ENCODE measurements at regions not wholly inside any gene's neighbourhood (a gene's known extent, or its start where the extent isn't known, plus 50 kb on each side); places are given as distances from the start of the nearest gene placed in this dataset.

GRCh38 chr7:123393623-123394022 lies 140.8 kb downstream of the IQUB start:
- no peaks in the 10 kb centered on the region for H3K9me1 ChIP-seq (replicated peaks; ENCODE audit: control insufficient read depth, extremely low read depth, insufficient read depth, low read length)
- no peak overlapping the region for H3K4me2 ChIP-seq (ENCODE audit: insufficient read depth, low read length)
- FAIRE-seq, result no peak
- DNase-seq (ENCODE audit: low read depth, low spot score), result no peak
- no peaks in the 10 kb centered on the region for H3K9me3 ChIP-seq (replicated peaks; ENCODE audit: control insufficient read depth, insufficient read depth, low read length)
- no peak overlapping the region for H3K9ac ChIP-seq (replicated peaks; ENCODE audit: extremely low read depth, insufficient read depth, low read length)
- no peak overlapping the region for H3K27ac ChIP-seq (ENCODE audit: insufficient read depth, low read depth, low read length)
- dilution Hi-C loops (cut with MboI; ENCODE audit: extremely low pct_ligation_motif_present, low sequenced_read_pairs) (no loop called here), intact Hi-C loops (cut with micrococcal nuclease) (no loop called here)
- no peaks in the 10 kb centered on the region for H4K20me1 ChIP-seq (replicated peaks; ENCODE audit: control insufficient read depth, extremely low read depth, insufficient read depth, low read length)
- no peak overlapping the region for H2AFZ ChIP-seq (ENCODE audit: low read depth, low read length)
- no peaks in the 10 kb centered on the region for H3K4me1 ChIP-seq (ENCODE audit: control insufficient read depth, extremely low read depth, insufficient read depth, low read length)
- TF ChIP-seq EZH2 (IDR thresholded peaks at IDR 0.05; ENCODE audit: borderline replicate concordance, low read depth, low read length, severe bottlenecking) (no peak), JUN (IDR thresholded peaks at IDR 0.05; ENCODE audit: borderline replicate concordance, insufficient read depth, insufficient read length, low read depth) (no peak), MAX (IDR thresholded peaks at IDR 0.05; ENCODE audit: insufficient read depth, insufficient read length) (no peak), CTCF (IDR thresholded peaks at IDR 0.05; ENCODE audit: extremely low read depth in 1 of 2, insufficient read depth in 1 of 2, low read depth in 1 of 2, low read length in 2 of 2) (no peak), POLR2A (IDR thresholded peaks at IDR 0.05; ENCODE audit: low read depth, low read length) (no peak)
- no TSS peak for BruUV-seq (replicated peaks)
- CTCF ChIA-PET, result no interaction called here
- no peaks in the 10 kb centered on the region for H3K36me3 ChIP-seq (ENCODE audit: control insufficient read depth in 2 of 2, extremely low read depth in 1 of 2, insufficient read depth in 2 of 2, low read length in 2 of 2)
- no peaks in the 10 kb centered on the region for H3K79me2 ChIP-seq (ENCODE audit: control insufficient read depth, insufficient read depth, low read length)
- POLR2A ChIA-PET, result no interaction called here
- H3K4me3 ChIP-seq (replicated peaks in 1 of 3; ENCODE audit: insufficient read depth in 1 of 3, low read depth in 1 of 3, low read length in 3 of 3), result no peak overlapping the region
- H3K27me3 ChIP-seq (ENCODE audit: control insufficient read depth in 2 of 2, insufficient read depth in 2 of 2, low read length in 2 of 2), result no peaks in the 10 kb centered on the region

GRCh38 chr7:123372368-123372767 lies 162.0 kb downstream of the IQUB start:
- dilution Hi-C loops (cut with MboI; ENCODE audit: extremely low pct_ligation_motif_present, low sequenced_read_pairs), result no loop called here
- Histone ChIP-seq H3K4me2 (ENCODE audit: insufficient read depth, low read length) (no peak overlapping the region), H3K27me3 (ENCODE audit: control insufficient read depth in 2 of 2, insufficient read depth in 2 of 2, low read length in 2 of 2) (no peaks in the 10 kb centered on the region), H3K27ac (ENCODE audit: insufficient read depth, low read depth, low read length) (no peak overlapping the region), H3K9me3 (replicated peaks; ENCODE audit: control insufficient read depth, insufficient read depth, low read length) (no peaks in the 10 kb centered on the region), H3K36me3 (ENCODE audit: control insufficient read depth in 2 of 2, extremely low read depth in 1 of 2, insufficient read depth in 2 of 2, low read length in 2 of 2) (no peaks in the 10 kb centered on the region), H3K4me1 (ENCODE audit: control insufficient read depth, extremely low read depth, insufficient read depth, low read length) (no peaks in the 10 kb centered on the region), H4K20me1 (replicated peaks; ENCODE audit: control insufficient read depth, extremely low read depth, insufficient read depth, low read length) (no peaks in the 10 kb centered on the region), H3K79me2 (ENCODE audit: control insufficient read depth, insufficient read depth, low read length) (no peaks in the 10 kb centered on the region), H2AFZ (ENCODE audit: low read depth, low read length) (no peak overlapping the region), H3K9me1 (replicated peaks; ENCODE audit: control insufficient read depth, extremely low read depth, insufficient read depth, low read length) (no peaks in the 10 kb centered on the region), H3K9ac (replicated peaks; ENCODE audit: extremely low read depth, insufficient read depth, low read length) (no peak overlapping the region), H3K4me3 (replicated peaks in 1 of 3; ENCODE audit: insufficient read depth in 1 of 3, low read depth in 1 of 3, low read length in 3 of 3) (no peak overlapping the region)
- FAIRE-seq (no peak), DNase-seq (ENCODE audit: low read depth, low spot score) (no peak)
- no TSS peak for BruUV-seq (replicated peaks)
- ChIA-PET CTCF (no interaction called here), POLR2A (no interaction called here)
- intact Hi-C loops (cut with micrococcal nuclease), result no loop called here
- TF ChIP-seq JUN (IDR thresholded peaks at IDR 0.05; ENCODE audit: borderline replicate concordance, insufficient read depth, insufficient read length, low read depth) (no peak), MAX (IDR thresholded peaks at IDR 0.05; ENCODE audit: insufficient read depth, insufficient read length) (no peak), CTCF (IDR thresholded peaks at IDR 0.05; ENCODE audit: extremely low read depth in 1 of 2, insufficient read depth in 1 of 2, low read depth in 1 of 2, low read length in 2 of 2) (no peak), GATA2 (IDR thresholded peaks at IDR 0.05; ENCODE audit: insufficient read depth, insufficient read length, low read depth, low read length) (no peak), MYC (IDR thresholded peaks at IDR 0.05; ENCODE audit: low read depth, low read length) (no peak), FOS (IDR thresholded peaks at IDR 0.05; ENCODE audit: borderline replicate concordance, insufficient read depth, low read length) (no peak), POLR2A (IDR thresholded peaks at IDR 0.05; ENCODE audit: low read depth, low read length) (no peak), EZH2 (IDR thresholded peaks at IDR 0.05; ENCODE audit: borderline replicate concordance, low read depth, low read length, severe bottlenecking) (no peak), POLR2AphosphoS5 (IDR thresholded peaks at IDR 0.05; ENCODE audit: insufficient read depth, low read depth, low read length) (no peak)

Data from endothelial cell of umbilical vein (primary cell).